Central memory CD8-positive, alpha-beta T cell (primary cell): ENCODE measurements at regions not wholly inside any gene's neighbourhood (a gene's known extent, or its start where the extent isn't known, plus 50 kb on each side); places are given as distances from the start of the nearest gene placed in this dataset.

Experiments
- ATAC-seq: fragments of 150-1000 bp; cut with Tn5 transposase; replicated peaks from 2 replicates; pipeline ENCODE4 v1.10.0; 2022; ENCODE audit warnings: mild to moderate bottlenecking, moderate FRiP score, moderate number of reproducible peaks; ENCODE audit not compliant: poor library complexity, severe bottlenecking; ENCODE audit errors: extremely low read depth
- DNase-seq, 2 donors: peaks; one replicate each; pipeline ENCODE4 v3.0.0; 2021; ENCODE audit warnings: low spot score in 2 of 2
- H3K27ac Mint-ChIP-seq: one replicate; pipeline ENCODE4 v1.8.0; 2022; ENCODE audit warnings: low read depth, mild to moderate bottlenecking, moderate library complexity, mixed read lengths
- H3K27me3 Mint-ChIP-seq: one replicate; pipeline ENCODE4 v1.8.0; 2022; ENCODE audit warnings: mixed read lengths
- H3K36me3 Mint-ChIP-seq: one replicate; pipeline ENCODE4 v1.8.0; 2022; ENCODE audit warnings: mild to moderate bottlenecking, moderate library complexity, mixed read lengths; ENCODE audit not compliant: insufficient read depth
- H3K4me1 Mint-ChIP-seq: one replicate; pipeline ENCODE4 v1.8.0; 2022; ENCODE audit warnings: mixed read lengths
- H3K4me3 Mint-ChIP-seq: one replicate; pipeline ENCODE4 v1.8.0; 2022; ENCODE audit warnings: mild to moderate bottlenecking, moderate library complexity, mixed read lengths
- H3K9me3 Mint-ChIP-seq: one replicate; pipeline ENCODE4 v1.8.0; 2022; ENCODE audit warnings: mixed read lengths

- peaks cover 5% of the 10 kb centered on the region for H3K4me1 Mint-ChIP-seq
- H3K27me3 Mint-ChIP-seq, result peaks cover 76% of the 10 kb centered on the region
- no peak overlapping the region for H3K27ac Mint-ChIP-seq
- no peak overlapping the region for H3K4me3 Mint-ChIP-seq
- no peaks in the 10 kb centered on the region for H3K9me3 Mint-ChIP-seq
- ATAC-seq (peak; percentile 51), DNase-seq (no peak)
- H3K36me3 Mint-ChIP-seq, result no peaks in the 10 kb centered on the region
Observed at GRCh38 chr21:38985568-38986378, 180.0 kb downstream of the ETS2 start.

- DNase-seq, result no peak
- no peak overlapping the region for H3K4me3 Mint-ChIP-seq
- no peak overlapping the region for H3K27ac Mint-ChIP-seq
- H3K9me3 Mint-ChIP-seq, result no peaks in the 10 kb centered on the region
- H3K4me1 Mint-ChIP-seq, result peaks cover 5% of the 10 kb centered on the region
- no peak for ATAC-seq
- H3K27me3 Mint-ChIP-seq, result peaks cover 83% of the 10 kb centered on the region
- no peaks in the 10 kb centered on the region for H3K36me3 Mint-ChIP-seq
Observed at GRCh38 chr21:38984982-38985567, 179.3 kb downstream of the ETS2 start.

- Mint-ChIP-seq H3K4me1 (peaks cover 5% of the 10 kb centered on the region), H3K27ac (no peak overlapping the region)
Observed at GRCh38 chr21:38984568-38984967, 178.8 kb downstream of the ETS2 start.

GRCh38 chr21:38983560-38983959, 177.8 kb downstream of the ETS2 start:
- no peak overlapping the region for H3K4me3 Mint-ChIP-seq
- no peaks in the 10 kb centered on the region for H3K9me3 Mint-ChIP-seq
- H3K27me3 Mint-ChIP-seq, result peaks cover 75% of the 10 kb centered on the region
- H3K27ac Mint-ChIP-seq, result no peak overlapping the region
- ATAC-seq (no peak), DNase-seq (no peak)
- H3K36me3 Mint-ChIP-seq, result no peaks in the 10 kb centered on the region
- peaks cover 5% of the 10 kb centered on the region for H3K4me1 Mint-ChIP-seq

More at GRCh38 chr21:38984568-38984967, 178.8 kb downstream of the ETS2 start:
- Mint-ChIP-seq H3K9me3 (no peaks in the 10 kb centered on the region), H3K4me3 (no peak overlapping the region), H3K27me3 (peaks cover 83% of the 10 kb centered on the region), H3K36me3 (no peaks in the 10 kb centered on the region)
- DNase-seq, result no peak
- no peak for ATAC-seq

GRCh38 chr21:38982804-38983203, 177.1 kb downstream of the ETS2 start:
- Mint-ChIP-seq H3K36me3 (no peaks in the 10 kb centered on the region), H3K4me3 (no peak overlapping the region), H3K27me3 (peaks cover 68% of the 10 kb centered on the region), H3K4me1 (peaks cover 5% of the 10 kb centered on the region), H3K27ac (no peak overlapping the region), H3K9me3 (no peaks in the 10 kb centered on the region)
- ATAC-seq, result no peak
- no peak for DNase-seq

- Mint-ChIP-seq H3K4me1 (peaks cover 5% of the 10 kb centered on the region), H3K4me3 (no peak overlapping the region), H3K27me3 (peaks cover 62% of the 10 kb centered on the region), H3K36me3 (no peaks in the 10 kb centered on the region), H3K27ac (no peak overlapping the region), H3K9me3 (no peaks in the 10 kb centered on the region)
- ATAC-seq (no peak), DNase-seq (no peak)
Observed at GRCh38 chr21:38982096-38982495, 176.4 kb downstream of the ETS2 start.

- no peak for DNase-seq
- Mint-ChIP-seq H3K27me3 (peaks cover 64% of the 10 kb centered on the region), H3K27ac (no peak overlapping the region), H3K9me3 (no peaks in the 10 kb centered on the region), H3K4me1 (peaks cover 5% of the 10 kb centered on the region), H3K4me3 (no peak overlapping the region), H3K36me3 (no peaks in the 10 kb centered on the region)
- ATAC-seq, result no peak
Observed at GRCh38 chr21:38980416-38981313, 174.9 kb downstream of the ETS2 start.

- ATAC-seq (no peak), DNase-seq (no peak)
- no peak overlapping the region for H3K4me3 Mint-ChIP-seq
Observed at GRCh38 chr21:38979271-38980121, 173.8 kb downstream of the ETS2 start.

GRCh38 chr21:38976900-38977299, 171.2 kb downstream of the ETS2 start:
- no peak overlapping the region for H3K4me3 Mint-ChIP-seq
- H3K4me1 Mint-ChIP-seq, result no peaks in the 10 kb centered on the region
- no peak for DNase-seq
- no peak for ATAC-seq
- H3K9me3 Mint-ChIP-seq, result no peaks in the 10 kb centered on the region
- peaks cover 51% of the 10 kb centered on the region for H3K27me3 Mint-ChIP-seq
- H3K36me3 Mint-ChIP-seq, result peaks cover 2% of the 10 kb centered on the region
- no peak overlapping the region for H3K27ac Mint-ChIP-seq

More at GRCh38 chr21:38979271-38980121, 173.8 kb downstream of the ETS2 start:
- H3K27ac Mint-ChIP-seq, result no peak overlapping the region
- no peaks in the 10 kb centered on the region for H3K4me1 Mint-ChIP-seq
- peaks cover 53% of the 10 kb centered on the region for H3K27me3 Mint-ChIP-seq
- peaks cover under 1% of the 10 kb centered on the region for H3K36me3 Mint-ChIP-seq
- H3K9me3 Mint-ChIP-seq, result no peaks in the 10 kb centered on the region

- peaks cover 36% of the 10 kb centered on the region for H3K27me3 Mint-ChIP-seq
- no peak overlapping the region for H3K27ac Mint-ChIP-seq
- no peaks in the 10 kb centered on the region for H3K4me1 Mint-ChIP-seq
- DNase-seq (no peak), ATAC-seq (no peak)
- H3K9me3 Mint-ChIP-seq, result no peaks in the 10 kb centered on the region
- H3K4me3 Mint-ChIP-seq, result no peak overlapping the region
- H3K36me3 Mint-ChIP-seq, result peaks cover 2% of the 10 kb centered on the region
Observed at GRCh38 chr21:38973552-38973951, 167.8 kb downstream of the ETS2 start.

- Mint-ChIP-seq H3K9me3 (no peaks in the 10 kb centered on the region), H3K27me3 (peaks cover 35% of the 10 kb centered on the region), H3K4me1 (no peaks in the 10 kb centered on the region), H3K4me3 (no peak overlapping the region), H3K36me3 (peaks cover 2% of the 10 kb centered on the region), H3K27ac (no peak overlapping the region)
- ATAC-seq (no peak), DNase-seq (no peak)
Observed at GRCh38 chr21:38972078-38972477, 166.3 kb downstream of the ETS2 start.

- no peaks in the 10 kb centered on the region for H3K4me1 Mint-ChIP-seq
- no peak overlapping the region for H3K27ac Mint-ChIP-seq
Observed at GRCh38 chr21:38970765-38971164, 165.0 kb downstream of the ETS2 start.

More at GRCh38 chr21:38970765-38971164, 165.0 kb downstream of the ETS2 start:
- Mint-ChIP-seq H3K36me3 (peaks cover 2% of the 10 kb centered on the region), H3K4me3 (no peak overlapping the region), H3K9me3 (no peaks in the 10 kb centered on the region), H3K27me3 (peaks cover 25% of the 10 kb centered on the region)
- no peak for ATAC-seq
- DNase-seq, result no peak
